GM19240 (cell line): ENCODE measurements at regions not wholly inside any gene's neighbourhood (a gene's known extent, or its start where the extent isn't known, plus 50 kb on each side); places are given as distances from the start of the nearest gene placed in this dataset.
"Not testable (repeated sequence)": the region's sequence is repeated elsewhere in the genome, so short reads cannot be mapped to it uniquely, and the experiment has no call there.

Source experiments
- DNase-seq: peaks from one replicate; pipeline ENCODE4 v3.0.0; 2011; ENCODE audit warnings: low spot score; ENCODE audit not compliant: insufficient read length

DNA sequence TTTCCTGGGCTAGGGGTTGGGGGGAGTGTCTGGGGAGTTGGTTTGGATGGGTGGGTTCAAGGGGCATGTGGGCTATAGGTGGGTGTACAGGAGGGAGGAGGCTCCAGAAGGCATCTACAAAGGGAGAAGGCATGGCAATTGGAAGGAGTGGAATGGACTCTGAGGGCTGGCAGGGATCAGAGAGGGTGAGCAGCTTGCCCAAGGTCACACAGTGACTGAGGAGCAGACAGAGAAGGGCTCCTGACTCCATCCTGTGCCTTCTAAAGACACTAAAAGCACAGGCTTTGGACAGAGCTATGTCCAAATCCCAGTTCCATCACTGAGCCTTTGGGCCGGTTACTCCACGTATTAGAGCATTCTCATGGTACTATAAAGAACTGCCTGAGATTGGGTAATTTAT is 151.8 kb downstream of the PTPRU start:
- DNase-seq = no peak

DNA sequence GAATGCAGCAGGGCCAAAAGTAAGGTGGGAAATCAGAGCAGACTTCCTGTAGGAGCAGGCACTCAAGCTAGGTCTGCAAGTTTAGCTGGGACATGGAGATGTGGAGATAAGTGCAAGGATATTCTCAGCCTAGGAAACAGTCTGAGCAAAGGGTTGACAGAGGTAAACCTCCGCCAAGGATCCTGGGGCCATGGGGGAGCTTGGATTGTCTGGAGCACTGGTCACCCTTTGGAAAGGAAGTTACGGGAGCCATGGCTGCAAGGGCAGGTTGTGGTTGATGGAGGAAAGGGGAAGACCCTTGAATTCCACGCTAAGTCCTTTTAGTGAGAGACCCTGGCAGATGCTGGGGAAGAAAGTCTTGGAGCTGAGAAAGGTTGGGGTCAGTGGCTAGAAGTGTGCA is 150.9 kb downstream of the PTPRU start:
- DNase-seq = no peak

DNA sequence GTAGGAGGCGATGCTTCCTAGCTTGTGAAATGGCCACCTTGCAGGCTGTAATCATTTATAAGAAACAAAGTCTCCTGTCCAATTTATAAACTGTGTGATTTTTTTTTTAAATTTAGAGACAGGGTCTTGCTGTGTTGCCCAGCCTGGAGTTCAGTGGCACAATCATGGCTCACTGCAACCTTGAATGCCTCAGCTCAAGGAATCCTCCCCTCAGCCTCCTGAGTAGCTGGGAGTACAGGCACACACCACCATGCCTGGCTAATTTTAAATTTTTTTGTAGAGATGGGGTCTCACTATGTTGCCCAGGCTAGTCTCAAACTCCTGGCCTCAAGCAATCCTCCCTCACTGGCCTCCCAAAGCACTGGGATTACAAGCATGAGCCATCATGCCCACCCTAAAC is 150.1 kb downstream of the PTPRU start:
- not testable (repeated sequence) for DNase-seq

DNA sequence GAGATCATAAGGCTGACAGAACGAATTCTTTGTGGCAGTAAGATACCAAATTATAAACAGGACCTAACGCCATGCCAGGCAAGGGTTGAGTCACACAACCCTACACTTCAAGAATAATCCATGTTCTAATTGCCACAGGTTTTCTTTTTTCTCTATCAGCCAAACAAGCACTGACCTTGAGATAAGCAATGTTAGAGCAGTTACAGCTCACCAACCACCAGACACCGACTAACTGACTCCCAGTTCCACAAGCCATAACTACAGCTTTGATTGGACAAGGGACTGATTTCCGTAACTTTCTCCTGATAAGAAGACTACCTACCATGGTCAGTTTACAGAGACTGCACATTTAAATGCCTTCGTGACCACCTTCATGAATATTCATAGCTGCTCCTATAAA is 149.6 kb downstream of the PTPRU start:
- no peak for DNase-seq

DNA sequence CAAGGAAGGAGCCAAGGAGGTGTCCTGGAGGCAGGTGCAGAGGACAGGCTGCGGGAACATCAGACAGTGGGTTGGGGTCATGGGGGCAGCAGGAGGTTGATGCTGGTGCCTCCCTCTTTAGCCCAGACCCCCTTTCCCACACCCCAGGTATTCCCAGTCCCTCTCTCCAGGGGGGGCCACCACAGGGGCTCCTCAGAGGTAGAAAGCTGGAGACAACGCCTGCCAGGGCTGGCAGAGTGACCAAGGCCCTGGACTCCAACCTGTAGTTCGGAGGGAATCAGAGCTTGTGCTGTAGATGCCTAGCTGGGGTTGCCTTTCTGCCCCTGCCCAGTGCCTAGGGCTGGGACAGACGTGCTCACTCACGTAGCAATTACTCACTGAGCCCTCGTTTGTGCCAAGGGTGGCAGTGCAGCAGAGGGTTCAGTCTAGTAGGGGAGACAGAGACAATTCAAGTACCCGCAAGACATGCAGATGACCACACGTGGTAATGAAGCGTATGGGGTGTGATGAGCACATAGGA is 148.2 kb downstream of the PTPRU start:
- DNase-seq = no peak

DNA sequence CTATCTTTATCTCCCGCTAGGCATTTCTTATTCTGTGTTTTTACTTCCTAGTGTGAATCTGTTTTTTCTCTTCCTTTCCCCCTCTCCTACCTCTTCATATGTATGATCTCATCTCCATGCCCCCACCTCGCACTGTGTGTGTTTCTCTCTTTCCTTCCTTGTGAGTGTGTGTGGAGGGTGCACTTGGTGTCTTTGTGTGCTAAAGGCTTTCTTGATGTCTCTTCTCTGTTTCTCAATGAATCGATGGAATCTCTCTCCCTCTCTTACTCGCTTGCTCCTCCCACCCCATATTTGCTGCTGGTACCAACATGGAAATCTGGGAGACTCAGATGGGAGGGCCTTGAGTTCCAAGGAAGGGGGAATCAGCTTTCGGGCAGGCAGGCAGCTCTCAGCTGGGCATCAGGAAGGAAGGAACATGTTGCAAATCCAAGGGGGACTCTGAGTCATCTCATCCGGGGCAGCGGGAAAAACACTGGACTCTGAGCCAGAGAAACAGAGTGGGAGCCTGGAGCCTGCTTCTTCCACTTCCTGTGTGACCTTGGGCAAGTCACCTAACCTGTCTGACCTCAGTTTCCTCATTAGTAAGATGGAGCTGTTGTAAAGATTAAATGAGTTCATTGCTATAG is 147.5 kb downstream of the PTPRU start:
- DNase-seq = no peak

DNA sequence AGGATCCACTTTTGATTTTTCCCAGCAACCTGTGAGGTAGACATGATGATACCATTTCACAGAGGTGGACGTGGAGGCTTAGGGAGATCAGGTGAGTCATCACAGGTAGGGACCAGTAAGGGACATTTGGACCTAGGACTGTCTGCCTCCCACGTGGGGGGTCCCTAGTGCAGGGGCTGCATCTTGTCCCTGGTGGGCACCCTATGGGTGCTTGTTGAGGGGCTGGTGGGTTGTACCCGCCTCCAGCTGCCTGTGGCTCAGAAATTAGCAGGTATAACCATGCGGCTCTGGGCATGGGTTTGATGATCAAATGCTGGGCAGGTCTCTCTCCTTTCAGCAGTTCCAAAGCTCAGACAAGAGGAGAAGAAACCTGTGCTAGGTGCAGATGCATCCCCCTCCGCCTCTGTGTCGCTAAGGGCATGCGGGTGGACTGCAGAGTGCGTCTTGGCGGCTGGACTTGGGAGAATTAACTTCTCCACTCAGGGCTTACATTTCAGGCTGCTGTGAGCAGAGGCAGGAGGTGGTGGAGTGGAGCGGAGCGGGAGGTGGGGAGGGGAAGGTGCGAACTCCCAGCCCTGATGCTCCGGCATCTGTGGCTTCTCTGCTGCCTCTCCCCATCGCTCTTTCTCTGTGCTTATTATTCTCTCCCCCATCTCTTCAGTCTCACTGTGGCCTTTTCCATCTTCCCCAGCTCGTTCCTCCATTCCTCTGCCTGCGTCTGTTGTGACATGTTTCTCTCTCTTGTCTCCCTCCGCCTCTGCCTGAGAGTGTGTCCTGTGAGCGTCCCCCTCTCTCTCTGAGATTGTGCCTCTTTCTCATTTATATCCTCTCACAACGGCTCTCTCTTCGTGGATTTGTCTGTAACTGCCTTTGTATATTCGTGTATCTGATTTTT is 146.8 kb downstream of the PTPRU start:
- DNase-seq = no peak

DNA sequence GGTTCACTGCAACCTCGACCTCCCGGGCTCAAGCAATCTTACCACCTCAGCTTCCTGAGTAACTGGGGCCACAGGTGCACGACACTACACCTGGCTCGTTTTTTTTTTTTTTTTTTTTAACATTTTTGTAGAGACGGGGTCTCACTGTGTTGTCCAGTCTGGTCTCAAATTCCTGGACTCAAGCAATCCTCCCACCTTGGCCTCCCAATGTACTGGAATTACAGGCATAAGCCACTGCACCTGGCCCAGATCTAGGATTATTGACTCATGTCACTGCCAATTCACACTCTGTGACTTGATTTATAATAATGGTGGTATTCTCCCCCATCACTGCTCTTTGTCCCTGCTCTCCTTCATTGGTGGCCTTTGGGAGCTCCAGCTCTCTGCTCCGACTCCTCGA is 145.1 kb downstream of the PTPRU start:
- DNase-seq = no peak

DNA sequence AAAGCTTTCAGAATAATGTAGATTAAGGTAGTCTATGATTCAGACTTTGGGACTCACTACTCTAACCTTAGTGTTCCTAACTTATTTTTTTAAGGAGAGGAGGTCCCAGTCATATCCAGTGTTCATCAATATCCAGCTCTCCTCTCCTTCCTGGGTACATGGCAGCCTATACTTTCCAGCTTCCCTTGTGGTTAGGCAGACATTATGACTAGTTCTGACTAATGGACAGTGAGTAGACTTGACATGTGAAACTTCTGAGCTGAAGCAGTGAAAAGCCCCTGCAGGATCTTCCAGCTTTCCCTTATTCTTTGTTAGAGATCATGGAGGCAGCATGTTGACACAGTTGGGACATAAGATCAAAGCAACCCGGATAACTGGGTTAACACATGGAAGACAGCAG is 144.2 kb downstream of the PTPRU start:
- DNase-seq = no peak

DNA sequence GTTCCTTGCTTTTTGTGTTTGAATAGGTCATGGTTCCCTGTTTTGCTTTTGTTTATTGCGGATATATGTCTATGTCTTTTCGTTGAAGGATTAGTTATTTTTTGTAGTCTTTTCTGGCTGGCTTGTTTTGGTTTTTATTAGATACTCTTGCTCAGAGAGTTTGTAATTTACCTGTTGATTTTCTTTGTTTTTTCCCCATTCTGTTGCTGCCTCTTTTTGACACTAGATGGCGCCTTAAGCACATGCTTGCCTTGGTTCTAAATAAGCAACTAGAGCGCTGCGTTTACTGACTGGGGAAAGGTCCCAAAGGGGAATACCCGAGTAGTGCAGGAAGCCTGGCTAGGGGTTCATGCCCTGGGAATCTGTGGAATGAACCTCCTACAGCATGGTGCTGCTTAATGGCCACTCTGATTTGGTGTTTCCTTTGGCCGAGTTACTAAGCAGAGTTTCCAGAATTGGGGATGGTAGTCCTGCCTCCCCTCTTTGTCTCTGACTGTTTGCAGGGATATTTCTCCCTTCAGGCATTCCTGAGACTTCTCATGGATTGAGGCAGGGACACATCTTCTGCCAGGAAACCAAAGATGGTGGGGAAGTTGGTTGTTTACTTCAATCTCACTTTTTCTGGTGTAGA is 143.2 kb downstream of the PTPRU start:
- DNase-seq = no peak
